ENCODE measurements at regions not wholly inside any gene's neighbourhood (a gene's known extent, or its start where the extent isn't known, plus 50 kb on each side); places are given as distances from the start of the nearest gene placed in this dataset.

- no peak overlapping the region for H3K4me3 Mint-ChIP-seq
- H3K27me3 Mint-ChIP-seq: peaks cover 6% of the 10 kb centered on the region
- no peak overlapping the region for H3K27ac Mint-ChIP-seq
- no peaks in the 10 kb centered on the region for H3K36me3 Mint-ChIP-seq
- no peaks in the 10 kb centered on the region for H3K4me1 Mint-ChIP-seq
- H3K9me3 Mint-ChIP-seq: peaks cover 0 to 1% (median 0%) of the 10 kb centered on the region in 3 donors
These were observed 175.9 kb upstream of the NR5A2 start for GRCh38 chr1:199851439-199852140.

GRCh38 chr1:199854686-199855321 is 172.7 kb upstream of the NR5A2 start:
- peaks cover 2% of the 10 kb centered on the region for H3K36me3 Mint-ChIP-seq
- H3K9me3 Mint-ChIP-seq: peaks cover 0 to 1% (median 0%) of the 10 kb centered on the region in 3 donors
- H3K4me1 Mint-ChIP-seq: peaks cover 4% of the 10 kb centered on the region in 3 donors
- no peak overlapping the region for H3K4me3 Mint-ChIP-seq
- H3K27ac Mint-ChIP-seq: no peak overlapping the region
- peaks cover 2% of the 10 kb centered on the region for H3K27me3 Mint-ChIP-seq

- peaks cover 0 to 1% (median 0%) of the 10 kb centered on the region in 3 donors for H3K9me3 Mint-ChIP-seq
- H3K27me3 Mint-ChIP-seq: peaks cover 3% of the 10 kb centered on the region
- no peak overlapping the region for H3K4me3 Mint-ChIP-seq
- peaks cover 4% of the 10 kb centered on the region in 3 donors for H3K4me1 Mint-ChIP-seq
- H3K36me3 Mint-ChIP-seq: peaks cover 2% of the 10 kb centered on the region
- no peak overlapping the region for H3K27ac Mint-ChIP-seq
These were observed 171.9 kb upstream of the NR5A2 start for GRCh38 chr1:199855580-199855979.

GRCh38 chr1:199856216-199856780 is 171.2 kb upstream of the NR5A2 start:
- Mint-ChIP-seq H3K9me3 (peaks cover 0 to 1% (median 0%) of the 10 kb centered on the region in 3 donors), H3K4me1 (peaks cover 4 to 7% (median 4%) of the 10 kb centered on the region in 3 donors), H3K4me3 (no peak overlapping the region), H3K27me3 (peaks cover 6% of the 10 kb centered on the region), H3K36me3 (peaks cover 2% of the 10 kb centered on the region), H3K27ac (no peak overlapping the region)

GRCh38 chr1:199857108-199857507 is 170.4 kb upstream of the NR5A2 start:
- Mint-ChIP-seq H3K9me3 (no peaks in the 10 kb centered on the region), H3K4me3 (no peak overlapping the region), H3K27ac (no peak overlapping the region), H3K4me1 (peaks cover 4 to 7% (median 4%) of the 10 kb centered on the region in 3 donors), H3K27me3 (peaks cover 11% of the 10 kb centered on the region), H3K36me3 (peaks cover 2% of the 10 kb centered on the region)

- Mint-ChIP-seq H3K27me3 (peaks cover 11% of the 10 kb centered on the region), H3K4me3 (no peak overlapping the region), H3K9me3 (no peaks in the 10 kb centered on the region), H3K4me1 (peaks cover 4 to 7% (median 4%) of the 10 kb centered on the region in 3 donors), H3K27ac (no peak overlapping the region), H3K36me3 (peaks cover 2% of the 10 kb centered on the region)
These were observed 170.0 kb upstream of the NR5A2 start for GRCh38 chr1:199857516-199857915.

GRCh38 chr1:199858171-199858570 is 169.3 kb upstream of the NR5A2 start:
- Mint-ChIP-seq H3K27me3 (peaks cover 11% of the 10 kb centered on the region), H3K36me3 (peaks cover 2% of the 10 kb centered on the region), H3K27ac (no peak overlapping the region), H3K9me3 (no peaks in the 10 kb centered on the region), H3K4me3 (no peak overlapping the region), H3K4me1 (peaks cover 4 to 7% (median 4%) of the 10 kb centered on the region in 3 donors)

- Mint-ChIP-seq H3K27ac (no peak overlapping the region), H3K36me3 (peaks cover 2% of the 10 kb centered on the region), H3K4me1 (peaks cover 4 to 7% (median 4%) of the 10 kb centered on the region in 3 donors), H3K27me3 (peaks cover 12% of the 10 kb centered on the region), H3K4me3 (no peak overlapping the region), H3K9me3 (no peaks in the 10 kb centered on the region)
These were observed 168.7 kb upstream of the NR5A2 start for GRCh38 chr1:199858856-199859255.

- H3K9me3 Mint-ChIP-seq: no peaks in the 10 kb centered on the region
- H3K4me1 Mint-ChIP-seq: peaks cover 4 to 7% (median 4%) of the 10 kb centered on the region in 3 donors
- peaks cover 2% of the 10 kb centered on the region for H3K36me3 Mint-ChIP-seq
- H3K27me3 Mint-ChIP-seq: peaks cover 14% of the 10 kb centered on the region
- no peak overlapping the region for H3K27ac Mint-ChIP-seq
- H3K4me3 Mint-ChIP-seq: peak overlapping the region in 2 of 4 donors; percentile 4 to 10
These were observed 168.0 kb upstream of the NR5A2 start for GRCh38 chr1:199859491-199859933.

GRCh38 chr1:199861020-199861795 is 166.3 kb upstream of the NR5A2 start:
- peaks cover 4 to 7% (median 5%) of the 10 kb centered on the region in 3 donors for H3K4me1 Mint-ChIP-seq
- no peak overlapping the region for H3K27ac Mint-ChIP-seq
- peaks cover 2% of the 10 kb centered on the region for H3K36me3 Mint-ChIP-seq
- H3K4me3 Mint-ChIP-seq: no peak overlapping the region
- peaks cover 18% of the 10 kb centered on the region for H3K27me3 Mint-ChIP-seq
- no peaks in the 10 kb centered on the region for H3K9me3 Mint-ChIP-seq

GRCh38 chr1:199862047-199862446 is 165.5 kb upstream of the NR5A2 start:
- Mint-ChIP-seq H3K27ac (no peak overlapping the region), H3K9me3 (no peaks in the 10 kb centered on the region), H3K4me3 (no peak overlapping the region), H3K27me3 (peaks cover 17% of the 10 kb centered on the region), H3K36me3 (peaks cover under 1% of the 10 kb centered on the region), H3K4me1 (peaks cover 9 to 10% (median 9%) of the 10 kb centered on the region in 3 donors)

- H3K9me3 Mint-ChIP-seq: no peaks in the 10 kb centered on the region
- H3K27me3 Mint-ChIP-seq: peaks cover 18% of the 10 kb centered on the region
- no peak overlapping the region for H3K4me3 Mint-ChIP-seq
- H3K27ac Mint-ChIP-seq: no peak overlapping the region
- peaks cover 3 to 9% (median 5%) of the 10 kb centered on the region in 3 donors for H3K4me1 Mint-ChIP-seq
- H3K36me3 Mint-ChIP-seq: no peaks in the 10 kb centered on the region
These were observed 161.3 kb upstream of the NR5A2 start for GRCh38 chr1:199866210-199866617.

GRCh38 chr1:199867601-199868000 is 159.9 kb upstream of the NR5A2 start:
- H3K36me3 Mint-ChIP-seq: no peaks in the 10 kb centered on the region
- peaks cover 2 to 9% (median 5%) of the 10 kb centered on the region in 3 donors for H3K4me1 Mint-ChIP-seq
- H3K4me3 Mint-ChIP-seq: no peak overlapping the region
- no peaks in the 10 kb centered on the region for H3K9me3 Mint-ChIP-seq
- peaks cover 14% of the 10 kb centered on the region for H3K27me3 Mint-ChIP-seq
- no peak overlapping the region for H3K27ac Mint-ChIP-seq

GRCh38 chr1:199868777-199869176 is 158.7 kb upstream of the NR5A2 start:
- Mint-ChIP-seq H3K27ac (no peak overlapping the region), H3K9me3 (no peaks in the 10 kb centered on the region), H3K4me1 (peaks cover 2 to 9% (median 5%) of the 10 kb centered on the region in 3 donors), H3K27me3 (peaks cover 13% of the 10 kb centered on the region), H3K36me3 (no peaks in the 10 kb centered on the region), H3K4me3 (no peak overlapping the region)

GRCh38 chr1:199875337-199875736 is 152.2 kb upstream of the NR5A2 start:
- Mint-ChIP-seq H3K36me3 (no peaks in the 10 kb centered on the region), H3K4me3 (no peak overlapping the region), H3K9me3 (peaks cover 0 to 8% (median 8%) of the 10 kb centered on the region in 3 donors), H3K4me1 (peaks cover 25 to 31% (median 30%) of the 10 kb centered on the region in 3 donors), H3K27me3 (peaks cover 4% of the 10 kb centered on the region), H3K27ac (no peak overlapping the region)

All from IgD-negative memory B cell (primary cell).